Muscle layer of duodenum (tissue), 2 donors: ENCODE measurements at regions not wholly inside any gene's neighbourhood (a gene's known extent, or its start where the extent isn't known, plus 50 kb on each side); places are given as distances from the start of the nearest gene placed in this dataset.

Source experiments
- H3K27ac ChIP-seq: one replicate; pipeline ENCODE4 v1.7.0; 2013; ENCODE audit warnings: mild to moderate bottlenecking, low read length
- H3K27me3 ChIP-seq: one replicate; pipeline ENCODE4 v1.7.0; 2013; ENCODE audit warnings: low read depth, mild to moderate bottlenecking, control low read depth, low read length
- H3K36me3 ChIP-seq, 2 donors: one replicate each; pipeline ENCODE4 v1.7.0; 2013; ENCODE audit warnings: low read length in 2 of 2, control low read depth in 1 of 2, mild to moderate bottlenecking in 1 of 2; ENCODE audit not compliant: insufficient read depth in 2 of 2, control insufficient read depth in 1 of 2
- H3K4me1 ChIP-seq, 2 donors: one replicate each; pipeline ENCODE4 v1.7.0; 2013; ENCODE audit warnings: low read length in 2 of 2, mild to moderate bottlenecking in 2 of 2, control low read depth in 1 of 2, moderate library complexity in 1 of 2; ENCODE audit not compliant: insufficient read depth in 2 of 2, control insufficient read depth in 1 of 2
- H3K4me3 ChIP-seq, 2 donors: one replicate each; pipeline ENCODE4 v1.7.0; 2013; ENCODE audit warnings: low read length in 2 of 2, low read depth in 1 of 2, mild to moderate bottlenecking in 1 of 2
- H3K9me3 ChIP-seq, 2 donors: one replicate each; pipeline ENCODE4 v1.7.0; 2013; ENCODE audit warnings: low read length in 2 of 2, control low read depth in 1 of 2, mild to moderate bottlenecking in 1 of 2; ENCODE audit not compliant: control insufficient read depth in 1 of 2
- donor health status: healthy.

DNA sequence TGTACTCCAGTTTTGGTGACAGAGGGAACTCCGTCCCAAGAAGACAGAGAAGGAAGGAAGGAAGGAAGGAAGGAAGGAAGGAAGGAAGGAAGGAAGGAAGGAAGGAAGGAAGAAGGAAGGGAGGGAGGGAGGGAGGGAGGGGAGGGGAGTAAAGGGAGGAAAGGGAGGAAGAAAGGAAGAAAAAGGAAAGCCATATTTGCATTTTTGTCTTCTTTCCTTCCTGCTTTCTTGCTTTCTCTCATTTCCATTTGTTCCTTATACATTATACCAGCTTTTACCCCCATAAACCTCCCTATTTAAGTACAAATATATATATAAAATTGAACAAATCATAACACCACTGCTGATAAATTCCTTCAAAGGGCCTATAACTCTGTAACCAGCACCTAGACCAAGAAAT is 151.8 kb downstream of the SMC2 start:
- Histone ChIP-seq H3K4me3 (no peak overlapping the region), H3K4me1 (no peaks in the 10 kb centered on the region), H3K9me3 (no peaks in the 10 kb centered on the region), H3K36me3 (no peaks in the 10 kb centered on the region), H3K27ac (no peak overlapping the region), H3K27me3 (no peaks in the 10 kb centered on the region)

DNA sequence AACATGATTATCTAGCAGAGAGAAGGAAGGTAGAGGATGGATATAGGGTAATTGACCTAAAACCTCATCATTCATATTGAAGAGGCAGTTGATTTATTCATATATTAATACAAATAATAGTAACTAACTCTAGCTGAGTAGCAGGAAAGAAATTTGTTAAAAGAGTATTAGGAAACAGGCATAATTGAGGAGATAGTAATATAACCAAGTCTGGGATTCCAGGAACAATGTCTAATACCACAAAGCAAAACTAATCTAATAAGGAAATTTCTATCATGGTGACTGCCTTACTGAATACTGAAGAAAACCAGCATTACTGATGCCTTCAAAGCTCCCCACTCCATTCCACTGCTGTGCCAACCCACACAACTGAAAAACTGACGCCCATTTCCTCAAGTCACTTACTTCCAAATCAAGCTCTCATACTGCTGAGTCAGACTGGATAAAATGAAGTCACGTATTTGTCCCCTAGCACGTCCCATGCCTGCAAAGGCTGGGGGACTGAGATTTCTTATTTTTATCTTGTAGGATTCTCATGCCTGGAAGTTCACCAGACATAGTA is 153.9 kb downstream of the SMC2 start:
- no peak overlapping the region for H3K27ac ChIP-seq
- H3K36me3 ChIP-seq: no peaks in the 10 kb centered on the region
- H3K9me3 ChIP-seq: peaks cover 0 to 4% of the 10 kb centered on the region in 2 donors
- H3K4me3 ChIP-seq: no peak overlapping the region
- H3K4me1 ChIP-seq: no peaks in the 10 kb centered on the region
- no peaks in the 10 kb centered on the region for H3K27me3 ChIP-seq

GRCh38 chr9:104256031-104256695 is 162.1 kb downstream of the SMC2 start:
- H3K27ac ChIP-seq: no peak overlapping the region
- H3K36me3 ChIP-seq: no peaks in the 10 kb centered on the region
- H3K27me3 ChIP-seq: no peaks in the 10 kb centered on the region
- H3K9me3 ChIP-seq: peaks cover 6 to 7% of the 10 kb centered on the region in 2 donors
- H3K4me3 ChIP-seq: no peak overlapping the region
- no peaks in the 10 kb centered on the region for H3K4me1 ChIP-seq

GRCh38 chr9:104256696-104257062 is 162.6 kb downstream of the SMC2 start:
- Histone ChIP-seq H3K4me1 (no peaks in the 10 kb centered on the region), H3K36me3 (no peaks in the 10 kb centered on the region), H3K9me3 (peaks cover 6 to 7% of the 10 kb centered on the region in 2 donors), H3K4me3 (no peak overlapping the region), H3K27me3 (no peaks in the 10 kb centered on the region), H3K27ac (no peak overlapping the region)

DNA sequence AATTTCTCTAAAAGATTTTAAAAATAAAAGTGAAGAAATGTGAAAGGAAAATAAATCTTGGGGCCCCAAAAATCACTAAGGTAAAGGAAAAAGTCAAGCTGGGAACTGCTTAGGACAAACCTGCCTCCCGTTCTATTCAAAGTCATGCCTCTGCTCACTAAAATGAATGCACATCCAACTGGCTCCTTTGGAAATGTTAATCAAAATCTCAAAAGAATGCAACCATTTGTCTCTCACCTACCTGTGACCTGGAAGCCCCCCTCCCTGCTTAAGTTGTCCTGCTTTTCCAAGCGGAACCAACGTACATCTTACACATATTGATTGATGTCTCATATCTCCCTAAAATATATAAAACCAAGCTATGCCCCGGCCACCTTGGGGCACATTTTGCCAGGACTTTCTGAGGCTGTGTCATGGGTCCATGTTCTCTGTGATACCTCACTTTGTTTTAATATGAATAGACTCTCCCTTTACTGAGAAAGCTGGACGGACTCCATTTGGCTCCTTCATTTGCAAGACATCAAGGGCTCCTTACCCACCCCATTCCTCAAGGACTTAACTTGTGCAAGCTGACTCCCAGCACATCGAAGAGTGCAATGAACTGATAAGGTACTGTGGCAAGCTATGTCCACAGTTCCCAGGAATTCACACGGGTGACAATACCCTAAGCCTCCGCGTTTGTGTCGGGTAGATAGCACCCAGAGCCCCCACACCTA is 164.3 kb downstream of the SMC2 start:
- Histone ChIP-seq H3K27me3 (no peaks in the 10 kb centered on the region), H3K4me1 (no peaks in the 10 kb centered on the region), H3K9me3 (peaks cover 3 to 6% of the 10 kb centered on the region in 2 donors), H3K27ac (no peak overlapping the region), H3K4me3 (no peak overlapping the region), H3K36me3 (no peaks in the 10 kb centered on the region)

DNA sequence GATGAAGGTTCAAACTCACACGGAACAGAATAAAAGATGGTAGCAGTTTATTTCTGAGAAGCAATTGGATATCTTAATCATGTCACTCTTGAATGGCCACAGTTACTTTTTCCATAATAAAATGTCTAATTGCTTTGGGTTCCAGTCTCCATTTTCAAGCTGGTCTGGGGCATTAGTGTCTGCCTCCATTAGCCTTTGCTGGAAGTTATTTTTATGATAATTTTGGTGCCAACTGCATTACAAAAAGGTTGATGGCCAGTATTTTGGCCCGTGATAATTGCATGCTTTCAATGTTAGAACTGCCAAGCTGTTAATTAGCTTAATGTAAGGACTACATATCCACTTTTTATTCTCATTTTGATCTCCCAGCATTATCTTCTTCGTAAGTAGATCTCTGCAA is 165.9 kb downstream of the SMC2 start:
- Histone ChIP-seq H3K9me3 (peaks cover 3 to 6% of the 10 kb centered on the region in 2 donors), H3K4me1 (no peaks in the 10 kb centered on the region), H3K36me3 (no peaks in the 10 kb centered on the region), H3K27ac (no peak overlapping the region), H3K4me3 (no peak overlapping the region), H3K27me3 (no peaks in the 10 kb centered on the region)

GRCh38 chr9:104263942-104264341 is 169.8 kb downstream of the SMC2 start:
- H3K27me3 ChIP-seq: no peaks in the 10 kb centered on the region
- no peak overlapping the region for H3K27ac ChIP-seq
- H3K4me1 ChIP-seq: no peaks in the 10 kb centered on the region
- H3K4me3 ChIP-seq: no peak overlapping the region
- no peaks in the 10 kb centered on the region for H3K36me3 ChIP-seq
- H3K9me3 ChIP-seq: no peaks in the 10 kb centered on the region

GRCh38 chr9:104264431-104264830 is 170.3 kb downstream of the SMC2 start:
- Histone ChIP-seq H3K4me3 (no peak overlapping the region), H3K36me3 (no peaks in the 10 kb centered on the region), H3K27ac (no peak overlapping the region), H3K27me3 (no peaks in the 10 kb centered on the region), H3K4me1 (no peaks in the 10 kb centered on the region), H3K9me3 (no peaks in the 10 kb centered on the region)

- H3K27me3 ChIP-seq: no peaks in the 10 kb centered on the region
- no peaks in the 10 kb centered on the region for H3K9me3 ChIP-seq
- no peaks in the 10 kb centered on the region for H3K4me1 ChIP-seq
- H3K4me3 ChIP-seq: no peak overlapping the region
- H3K36me3 ChIP-seq: no peaks in the 10 kb centered on the region
- H3K27ac ChIP-seq: no peak overlapping the region
Measured at GRCh38 chr9:104269374-104269773, 175.3 kb downstream of the SMC2 start.

GRCh38 chr9:104269996-104270963 is 176.2 kb downstream of the SMC2 start:
- Histone ChIP-seq H3K27me3 (no peaks in the 10 kb centered on the region), H3K9me3 (no peaks in the 10 kb centered on the region), H3K27ac (no peak overlapping the region), H3K36me3 (no peaks in the 10 kb centered on the region), H3K4me3 (no peak overlapping the region), H3K4me1 (no peaks in the 10 kb centered on the region)

GRCh38 chr9:104276709-104277245 is 182.7 kb downstream of the SMC2 start:
- Histone ChIP-seq H3K27me3 (no peaks in the 10 kb centered on the region), H3K9me3 (no peaks in the 10 kb centered on the region), H3K27ac (no peak overlapping the region), H3K36me3 (no peaks in the 10 kb centered on the region), H3K4me1 (no peaks in the 10 kb centered on the region), H3K4me3 (no peak overlapping the region)
